OCI-LY3 (cell line): ENCODE measurements at regions not wholly inside any gene's neighbourhood (a gene's known extent, or its start where the extent isn't known, plus 50 kb on each side); places are given as distances from the start of the nearest gene placed in this dataset.

ENCODE experiments used
- EZH2phosphoT487 ChIP-seq: fragments of 200-600 bp; shearing (Covaris generic); IDR thresholded peaks from 2 replicates; pipeline ENCODE4 v1.6.1; 2018; ENCODE audit warnings: antibody characterized with exemption, mixed run types, low read depth
- TF ChIP-seq, protein P1 (sequence below): fragments of 200-600, 300-600 bp; sonication (generic); IDR thresholded peaks from 2 replicates; pipeline ENCODE4 v1.5.1; 2014; ENCODE audit warnings: antibody characterized with exemption, low read length, low read depth

DNA sequence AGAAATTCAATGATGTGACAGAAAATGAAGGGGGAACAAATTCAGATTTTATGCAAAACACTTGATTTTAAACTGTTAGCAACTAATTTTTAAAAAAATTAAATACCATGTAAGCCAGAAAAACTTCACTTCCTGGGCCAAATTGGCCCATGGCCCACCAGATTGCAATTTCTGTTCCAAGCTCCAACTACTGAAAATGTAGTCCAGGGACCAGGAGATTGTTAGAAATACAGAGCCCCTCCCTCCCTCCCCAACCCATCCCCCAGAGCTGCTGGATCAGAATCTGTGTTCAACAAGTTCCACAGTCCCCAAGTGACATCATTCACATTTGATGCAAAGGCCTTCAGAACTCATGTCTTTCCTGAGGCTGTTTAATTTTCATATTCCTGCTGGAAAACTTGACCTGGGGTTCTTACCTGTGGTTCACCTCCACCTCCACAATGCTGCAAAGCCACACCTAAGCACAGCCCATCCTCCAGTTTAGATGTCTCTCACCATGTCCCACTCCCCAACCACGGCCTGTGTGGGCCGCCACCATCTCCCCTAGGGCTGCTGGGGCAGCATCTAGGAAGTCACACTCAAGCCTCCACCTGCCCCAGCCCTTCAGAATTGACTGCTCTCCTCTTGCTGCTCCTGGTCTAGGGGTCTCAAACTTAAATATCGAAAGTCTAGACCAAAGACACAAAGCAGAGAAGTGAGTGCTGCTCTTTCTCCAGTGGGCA is 482.0 kb downstream of the UQCRFS1 start:
- TF ChIP-seq, protein P1, sequence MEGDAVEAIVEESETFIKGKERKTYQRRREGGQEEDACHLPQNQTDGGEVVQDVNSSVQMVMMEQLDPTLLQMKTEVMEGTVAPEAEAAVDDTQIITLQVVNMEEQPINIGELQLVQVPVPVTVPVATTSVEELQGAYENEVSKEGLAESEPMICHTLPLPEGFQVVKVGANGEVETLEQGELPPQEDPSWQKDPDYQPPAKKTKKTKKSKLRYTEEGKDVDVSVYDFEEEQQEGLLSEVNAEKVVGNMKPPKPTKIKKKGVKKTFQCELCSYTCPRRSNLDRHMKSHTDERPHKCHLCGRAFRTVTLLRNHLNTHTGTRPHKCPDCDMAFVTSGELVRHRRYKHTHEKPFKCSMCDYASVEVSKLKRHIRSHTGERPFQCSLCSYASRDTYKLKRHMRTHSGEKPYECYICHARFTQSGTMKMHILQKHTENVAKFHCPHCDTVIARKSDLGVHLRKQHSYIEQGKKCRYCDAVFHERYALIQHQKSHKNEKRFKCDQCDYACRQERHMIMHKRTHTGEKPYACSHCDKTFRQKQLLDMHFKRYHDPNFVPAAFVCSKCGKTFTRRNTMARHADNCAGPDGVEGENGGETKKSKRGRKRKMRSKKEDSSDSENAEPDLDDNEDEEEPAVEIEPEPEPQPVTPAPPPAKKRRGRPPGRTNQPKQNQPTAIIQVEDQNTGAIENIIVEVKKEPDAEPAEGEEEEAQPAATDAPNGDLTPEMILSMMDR: no peak
- no peak for TF ChIP-seq EZH2phosphoT487
